Liver (tissue), 8 donors: ENCODE measurements at regions not wholly inside any gene's neighbourhood (a gene's known extent, or its start where the extent isn't known, plus 50 kb on each side); places are given as distances from the start of the nearest gene placed in this dataset.

Experiments
- DNase-seq: peaks from one replicate; pipeline ENCODE4 v3.0.0-alpha.2; 2017; ENCODE audit warnings: low spot score
- H3K27ac ChIP-seq, 2 donors: one replicate each; pipeline ENCODE4 v1.7.0; 2013; ENCODE audit warnings: inconsistent platforms in 2 of 2, low read length in 2 of 2, control low read depth in 1 of 2, low read depth in 1 of 2, mild to moderate bottlenecking in 1 of 2
- H3K27me3 ChIP-seq, 4 donors: one replicate each; pipeline versions ENCODE4 v1.6.1 to v1.7.0; 2013; ENCODE audit warnings: low read length in 3 of 4, inconsistent platforms in 1 of 4, mild to moderate bottlenecking in 1 of 4, moderate library complexity in 1 of 4; ENCODE audit not compliant: control insufficient read depth in 4 of 4, insufficient read depth in 4 of 4
- H3K36me3 ChIP-seq, 4 donors: one replicate each; pipeline versions ENCODE4 v1.6.1 to v1.7.0; 2013; ENCODE audit warnings: low read length in 3 of 4, mild to moderate bottlenecking in 3 of 4, low read depth in 1 of 4, moderate library complexity in 1 of 4; ENCODE audit not compliant: control insufficient read depth in 4 of 4, insufficient read depth in 3 of 4
- H3K4me1 ChIP-seq, 4 donors: one replicate each; pipeline versions ENCODE4 v1.6.1 to v1.7.0; 2013; ENCODE audit warnings: low read length in 3 of 4, mild to moderate bottlenecking in 3 of 4, moderate library complexity in 1 of 4; ENCODE audit not compliant: control insufficient read depth in 4 of 4, insufficient read depth in 4 of 4
- H3K4me3 ChIP-seq, 3 donors: one replicate each; pipeline versions ENCODE4 v1.6.1 to v1.7.0; 2013; ENCODE audit warnings: low read length in 3 of 3, control low read depth in 1 of 3, low read depth in 1 of 3, mild to moderate bottlenecking in 1 of 3
- H3K9ac ChIP-seq, 2 donors: one replicate each; pipeline ENCODE4 v1.7.0; 2013; ENCODE audit warnings: low read length in 2 of 2, mild to moderate bottlenecking in 2 of 2, moderate library complexity in 2 of 2, control low read depth in 1 of 2, low read depth in 1 of 2
- H3K9me3 ChIP-seq, 4 donors: one replicate each; pipeline versions ENCODE4 v1.6.1 to v1.7.0; 2013; ENCODE audit warnings: low read length in 3 of 4; ENCODE audit not compliant: control insufficient read depth in 4 of 4
- ATF3 ChIP-seq: IDR thresholded peaks from 2 replicates; pipeline ENCODE4 v1.6.1; 2016; ENCODE audit warnings: antibody characterized with exemption
- CTCF ChIP-seq: fragments of 150-350 bp; IDR thresholded peaks from 2 replicates; pipeline ENCODE4 v1.5.1; 2017; ENCODE audit warnings: improper control_type of control experiment, low read depth, low read length; ENCODE audit not compliant: missing input control
- EGR1 ChIP-seq, 2 donors: IDR thresholded peaks; 2 replicates each; pipeline ENCODE4 v1.6.1; 2016 to 2018; ENCODE audit warnings: antibody characterized with exemption in 2 of 2, low read depth in 2 of 2
- FOXA1 ChIP-seq: IDR thresholded peaks from 2 replicates; pipeline ENCODE4 v1.6.1; 2016; ENCODE audit warnings: antibody characterized with exemption
- FOXA2 ChIP-seq: IDR thresholded peaks from 2 replicates; pipeline ENCODE4 v1.6.1; 2016; ENCODE audit warnings: antibody characterized with exemption
- GABPA ChIP-seq, 2 donors: IDR thresholded peaks in 1 of 2; conservative IDR thresholded peaks in 1 of 2; 2 replicates each; pipeline ENCODE4 v1.6.1; 2016; ENCODE audit warnings: antibody characterized with exemption in 2 of 2, mild to moderate bottlenecking in 1 of 2, moderate library complexity in 1 of 2
- HNF4A ChIP-seq, 2 donors: conservative IDR thresholded peaks; 2 replicates each; pipeline ENCODE4 v1.6.1; 2016; ENCODE audit warnings: antibody characterized with exemption in 2 of 2, mild to moderate bottlenecking in 2 of 2
- HNF4G ChIP-seq: IDR thresholded peaks from 2 replicates; pipeline ENCODE4 v1.6.1; 2016; ENCODE audit warnings: antibody characterized with exemption
- JUND ChIP-seq, 2 donors: IDR thresholded peaks; 2 replicates each; pipeline ENCODE4 v1.6.1; 2016; ENCODE audit warnings: antibody characterized with exemption in 2 of 2
- MAX ChIP-seq: IDR thresholded peaks from 2 replicates; pipeline ENCODE4 v1.6.1; 2016; ENCODE audit warnings: antibody characterized with exemption
- NR2F2 ChIP-seq: IDR thresholded peaks from 2 replicates; pipeline ENCODE4 v1.6.1; 2016; ENCODE audit warnings: antibody characterized with exemption
- RAD21 ChIP-seq, 2 donors: IDR thresholded peaks; 2 replicates each; pipeline ENCODE4 v1.6.1; 2016; ENCODE audit warnings: antibody characterized with exemption in 2 of 2, mild to moderate bottlenecking in 2 of 2
- RXRA ChIP-seq, 2 donors: IDR thresholded peaks; 2 replicates each; pipeline ENCODE4 v1.6.1; 2017 to 2018; ENCODE audit warnings: antibody characterized with exemption in 2 of 2, mild to moderate bottlenecking in 1 of 2
- SP1 ChIP-seq: IDR thresholded peaks from 2 replicates; pipeline ENCODE4 v1.6.1; 2018; ENCODE audit warnings: antibody characterized with exemption, mild to moderate bottlenecking
- TAF1 ChIP-seq: conservative IDR thresholded peaks from 2 replicates; pipeline ENCODE4 v1.6.1; 2016; ENCODE audit warnings: antibody characterized with exemption, mild to moderate bottlenecking
- YY1 ChIP-seq: IDR thresholded peaks from 2 replicates; pipeline ENCODE4 v1.6.1; 2016; ENCODE audit warnings: antibody characterized with exemption, mild to moderate bottlenecking
- WGBS: extraction: QIAGEN DNeasy Blood & Tissue Kit; methylation state at CpG from one replicate; pipeline ENCODE4 v1.1.7; 2013; 5-methylcytosine and 5-hydroxymethylcytosine counted together
- TF ChIP-seq, protein P1 (sequence below): IDR thresholded peaks from 2 replicates; pipeline ENCODE4 v1.6.1; 2016; ENCODE audit warnings: antibody characterized with exemption, mild to moderate bottlenecking
- TF ChIP-seq, protein P2 (sequence below): IDR thresholded peaks from 2 replicates; pipeline ENCODE4 v1.6.1; 2016; ENCODE audit warnings: antibody characterized with exemption
- donor health status: healthy.
- donor health status: healthy.
- donor health status: healthy.
- donor health status: healthy.
- donor health status: healthy.

DNA sequence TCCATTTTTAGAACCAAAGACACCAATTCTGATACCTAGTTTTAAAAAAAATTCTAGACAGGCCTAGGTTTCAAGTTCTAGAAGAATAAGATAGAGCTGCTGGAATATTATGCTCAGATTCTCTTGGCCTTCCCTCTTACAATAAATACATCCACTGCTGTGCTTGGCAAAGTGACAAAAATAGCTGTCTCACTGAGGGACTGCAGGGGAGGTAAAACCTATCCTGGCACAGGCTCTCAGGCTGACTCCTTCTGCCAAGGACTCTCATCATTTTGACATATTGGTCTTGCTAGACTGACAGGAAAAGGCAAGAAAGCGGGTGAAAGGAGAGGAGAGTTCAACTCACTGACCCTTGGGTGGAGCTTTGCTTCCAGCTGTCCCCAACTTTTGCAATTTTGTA is 197.0 kb upstream of the LHX8 start:
- no peak overlapping the region for H3K9ac ChIP-seq
- no peak overlapping the region for H3K4me3 ChIP-seq
- 50% methylated on average over 1 of the region's 1 CpG for WGBS
- DNase-seq = no peak
- H3K9me3 ChIP-seq = peaks cover 0 to 2% (median 0%) of the 10 kb centered on the region in 4 donors
- H3K4me1 ChIP-seq = no peaks in the 10 kb centered on the region
- H3K27ac ChIP-seq = no peak overlapping the region
- H3K36me3 ChIP-seq = no peaks in the 10 kb centered on the region
- TF ChIP-seq CTCF (no peak), HNF4G (no peak), NR2F2 (no peak), FOXA1 (no peak), RXRA (IDR thresholded peaks at IDR 0.05) (no peak), JUND (IDR thresholded peaks at IDR 0.05) (no peak), HNF4A (conservative IDR thresholded peaks at IDR 0.05) (no peak), ATF3 (no peak), GABPA (IDR thresholded peaks at IDR 0.05 in 1 of 2, conservative IDR thresholded peaks at IDR 0.05 in 1 of 2) (no peak), YY1 (no peak), SP1 (no peak), MAX (no peak), EGR1 (IDR thresholded peaks at IDR 0.05; ENCODE audit: low read depth in 2 of 2) (no peak), FOXA2 (no peak), TAF1 (no peak), RAD21 (IDR thresholded peaks at IDR 0.05) (no peak)
- TF ChIP-seq, protein P1, sequence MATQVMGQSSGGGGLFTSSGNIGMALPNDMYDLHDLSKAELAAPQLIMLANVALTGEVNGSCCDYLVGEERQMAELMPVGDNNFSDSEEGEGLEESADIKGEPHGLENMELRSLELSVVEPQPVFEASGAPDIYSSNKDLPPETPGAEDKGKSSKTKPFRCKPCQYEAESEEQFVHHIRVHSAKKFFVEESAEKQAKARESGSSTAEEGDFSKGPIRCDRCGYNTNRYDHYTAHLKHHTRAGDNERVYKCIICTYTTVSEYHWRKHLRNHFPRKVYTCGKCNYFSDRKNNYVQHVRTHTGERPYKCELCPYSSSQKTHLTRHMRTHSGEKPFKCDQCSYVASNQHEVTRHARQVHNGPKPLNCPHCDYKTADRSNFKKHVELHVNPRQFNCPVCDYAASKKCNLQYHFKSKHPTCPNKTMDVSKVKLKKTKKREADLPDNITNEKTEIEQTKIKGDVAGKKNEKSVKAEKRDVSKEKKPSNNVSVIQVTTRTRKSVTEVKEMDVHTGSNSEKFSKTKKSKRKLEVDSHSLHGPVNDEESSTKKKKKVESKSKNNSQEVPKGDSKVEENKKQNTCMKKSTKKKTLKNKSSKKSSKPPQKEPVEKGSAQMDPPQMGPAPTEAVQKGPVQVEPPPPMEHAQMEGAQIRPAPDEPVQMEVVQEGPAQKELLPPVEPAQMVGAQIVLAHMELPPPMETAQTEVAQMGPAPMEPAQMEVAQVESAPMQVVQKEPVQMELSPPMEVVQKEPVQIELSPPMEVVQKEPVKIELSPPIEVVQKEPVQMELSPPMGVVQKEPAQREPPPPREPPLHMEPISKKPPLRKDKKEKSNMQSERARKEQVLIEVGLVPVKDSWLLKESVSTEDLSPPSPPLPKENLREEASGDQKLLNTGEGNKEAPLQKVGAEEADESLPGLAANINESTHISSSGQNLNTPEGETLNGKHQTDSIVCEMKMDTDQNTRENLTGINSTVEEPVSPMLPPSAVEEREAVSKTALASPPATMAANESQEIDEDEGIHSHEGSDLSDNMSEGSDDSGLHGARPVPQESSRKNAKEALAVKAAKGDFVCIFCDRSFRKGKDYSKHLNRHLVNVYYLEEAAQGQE = no peak
- TF ChIP-seq, protein P2, sequence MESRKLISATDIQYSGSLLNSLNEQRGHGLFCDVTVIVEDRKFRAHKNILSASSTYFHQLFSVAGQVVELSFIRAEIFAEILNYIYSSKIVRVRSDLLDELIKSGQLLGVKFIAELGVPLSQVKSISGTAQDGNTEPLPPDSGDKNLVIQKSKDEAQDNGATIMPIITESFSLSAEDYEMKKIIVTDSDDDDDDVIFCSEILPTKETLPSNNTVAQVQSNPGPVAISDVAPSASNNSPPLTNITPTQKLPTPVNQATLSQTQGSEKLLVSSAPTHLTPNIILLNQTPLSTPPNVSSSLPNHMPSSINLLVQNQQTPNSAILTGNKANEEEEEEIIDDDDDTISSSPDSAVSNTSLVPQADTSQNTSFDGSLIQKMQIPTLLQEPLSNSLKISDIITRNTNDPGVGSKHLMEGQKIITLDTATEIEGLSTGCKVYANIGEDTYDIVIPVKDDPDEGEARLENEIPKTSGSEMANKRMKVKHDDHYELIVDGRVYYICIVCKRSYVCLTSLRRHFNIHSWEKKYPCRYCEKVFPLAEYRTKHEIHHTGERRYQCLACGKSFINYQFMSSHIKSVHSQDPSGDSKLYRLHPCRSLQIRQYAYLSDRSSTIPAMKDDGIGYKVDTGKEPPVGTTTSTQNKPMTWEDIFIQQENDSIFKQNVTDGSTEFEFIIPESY = no peak
- H3K27me3 ChIP-seq = no peaks in the 10 kb centered on the region
